ENCODE measurements at regions not wholly inside any gene's neighbourhood (a gene's known extent, or its start where the extent isn't known, plus 50 kb on each side); places are given as distances from the start of the nearest gene placed in this dataset.

- Mint-ChIP-seq H3K36me3 (ENCODE audit: low read depth) (no peaks in the 10 kb centered on the region), H3K4me3 (no peak overlapping the region), H3K9me3 (ENCODE audit: low read depth) (peaks cover 1% of the 10 kb centered on the region), H3K27me3 (no peaks in the 10 kb centered on the region), H3K4me1 (peaks cover 26% of the 10 kb centered on the region), H3K27ac (peak overlapping the region; percentile 44)
- ChIA-PET CTCF (interaction anchor here (0.7 to 6.7 kb wide), 5 partner anchors 8 to 313 kb away, joined by 3 to 48 read pairs (median 4); no protein-coding TSS in a partner anchor), POLR2A (interaction anchor here (0.6 to 0.7 kb wide), 2 partner anchors 8 to 120 kb away, joined by 3 to 6 read pairs; no protein-coding TSS in a partner anchor)
- intact Hi-C loops (cut with DNase I, micrococcal nuclease) = loop anchor here (2.0 to 5.0 kb wide), 4 partner anchors 117 to 315 kb away; partner anchors contain the start of gene EEA1 (in 1 of the 2)
- DNase-seq (no peak), ATAC-seq (no peak)
Observed at GRCh38 chr12:93107514-93108312, 178.6 kb upstream of the EEA1 start.

- peaks cover 2% of the 10 kb centered on the region for H3K9me3 Mint-ChIP-seq (ENCODE audit: low read depth)
- no peak overlapping the region for H3K4me3 Mint-ChIP-seq
- H3K36me3 Mint-ChIP-seq (ENCODE audit: low read depth) = no peaks in the 10 kb centered on the region
- no peak for DNase-seq
- no peak overlapping the region for H3K27ac Mint-ChIP-seq
- intact Hi-C loops (cut with DNase I, micrococcal nuclease) = loop anchor here (1.0 to 5.0 kb wide), 4 partner anchors 118 to 313 kb away; partner anchors contain the start of genes EEA1 (in 1 of the 2) and NUDT4 (in 1 of the 2)
- no peaks in the 10 kb centered on the region for H3K27me3 Mint-ChIP-seq
- peaks cover 26% of the 10 kb centered on the region for H3K4me1 Mint-ChIP-seq
- ChIA-PET POLR2A (no interaction called here), CTCF (interaction anchor here (0.6 to 6.7 kb wide), 4 partner anchors 9 to 555 kb away, joined by 3 to 48 read pairs (median 8); no protein-coding TSS in a partner anchor)
- ATAC-seq = no peak
Observed at GRCh38 chr12:93108985-93109384, 179.9 kb upstream of the EEA1 start.

GRCh38 chr12:93109551-93110203 is 180.6 kb upstream of the EEA1 start:
- Mint-ChIP-seq H3K36me3 (ENCODE audit: low read depth) (no peaks in the 10 kb centered on the region), H3K4me1 (peaks cover 26% of the 10 kb centered on the region), H3K27me3 (no peaks in the 10 kb centered on the region), H3K4me3 (no peak overlapping the region), H3K9me3 (ENCODE audit: low read depth) (peaks cover 2% of the 10 kb centered on the region), H3K27ac (peak overlapping the region; percentile 89)
- ATAC-seq (peak; percentile 93), DNase-seq (peak; percentile 75)
- ChIA-PET POLR2A (interaction anchor here (0.6 kb wide), 1 partner anchor 277 kb away, joined by 3 read pairs; no protein-coding TSS in a partner anchor), CTCF (interaction anchor here (0.6 to 6.7 kb wide), 4 partner anchors 12 to 556 kb away, joined by 3 to 48 read pairs (median 9); no protein-coding TSS in a partner anchor)
- intact Hi-C loops (cut with DNase I, micrococcal nuclease) = loop anchor here (1.0 to 5.0 kb wide), 4 partner anchors 119 to 313 kb away; partner anchors contain the start of genes EEA1 (in 1 of the 2) and NUDT4 (in 1 of the 2)

GRCh38 chr12:93111773-93112172 is 182.7 kb upstream of the EEA1 start:
- Mint-ChIP-seq H3K4me3 (no peak overlapping the region), H3K9me3 (ENCODE audit: low read depth) (peaks cover 2% of the 10 kb centered on the region), H3K27me3 (no peaks in the 10 kb centered on the region), H3K4me1 (peaks cover 25% of the 10 kb centered on the region), H3K36me3 (ENCODE audit: low read depth) (no peaks in the 10 kb centered on the region), H3K27ac (no peak overlapping the region)
- CTCF ChIA-PET = interaction anchor here (0.5 to 1.5 kb wide), 2 partner anchors 120 to 269 kb away, joined by 3 read pairs; no protein-coding TSS in a partner anchor
- intact Hi-C loops (cut with DNase I, micrococcal nuclease) = no loop called here
- POLR2A ChIA-PET = no interaction called here
- no peak for DNase-seq
- no peak for ATAC-seq

- intact Hi-C loops (cut with DNase I, micrococcal nuclease) = no loop called here
- peaks cover 14% of the 10 kb centered on the region for H3K4me1 Mint-ChIP-seq
- H3K27ac Mint-ChIP-seq = no peak overlapping the region
- DNase-seq (no peak), ATAC-seq (no peak)
- no peak overlapping the region for H3K4me3 Mint-ChIP-seq
- no peaks in the 10 kb centered on the region for H3K27me3 Mint-ChIP-seq
- POLR2A ChIA-PET = no interaction called here
- H3K36me3 Mint-ChIP-seq (ENCODE audit: low read depth) = no peaks in the 10 kb centered on the region
- CTCF ChIA-PET = interaction anchor here (0.6 kb wide), 1 partner anchor 27 kb away, joined by 3 read pairs; no protein-coding TSS in a partner anchor
- peaks cover 2% of the 10 kb centered on the region for H3K9me3 Mint-ChIP-seq (ENCODE audit: low read depth)
Observed at GRCh38 chr12:93113317-93114006, 184.4 kb upstream of the EEA1 start.

GRCh38 chr12:93115198-93115601 is 186.1 kb upstream of the EEA1 start:
- intact Hi-C loops (cut with DNase I, micrococcal nuclease) = no loop called here
- ATAC-seq = no peak
- CTCF ChIA-PET = no interaction called here
- no peak for DNase-seq
- H3K4me3 Mint-ChIP-seq = no peak overlapping the region
- H3K4me1 Mint-ChIP-seq = peaks cover under 1% of the 10 kb centered on the region
- H3K36me3 Mint-ChIP-seq (ENCODE audit: low read depth) = no peaks in the 10 kb centered on the region
- peaks cover 2% of the 10 kb centered on the region for H3K9me3 Mint-ChIP-seq (ENCODE audit: low read depth)
- POLR2A ChIA-PET = no interaction called here
- no peak overlapping the region for H3K27ac Mint-ChIP-seq
- H3K27me3 Mint-ChIP-seq = no peaks in the 10 kb centered on the region

GRCh38 chr12:93115646-93116045 is 186.6 kb upstream of the EEA1 start:
- ATAC-seq (no peak), DNase-seq (no peak)
- CTCF ChIA-PET = interaction anchor here (1.2 kb wide), 1 partner anchor 18 kb away, joined by 3 read pairs; no protein-coding TSS in a partner anchor
- POLR2A ChIA-PET = interaction anchor here (1.1 kb wide), 1 partner anchor 9 kb away, joined by 3 read pairs; no protein-coding TSS in a partner anchor
- Mint-ChIP-seq H3K36me3 (ENCODE audit: low read depth) (no peaks in the 10 kb centered on the region), H3K4me1 (no peaks in the 10 kb centered on the region), H3K9me3 (ENCODE audit: low read depth) (peaks cover 2% of the 10 kb centered on the region), H3K27ac (no peak overlapping the region), H3K4me3 (no peak overlapping the region), H3K27me3 (no peaks in the 10 kb centered on the region)
- intact Hi-C loops (cut with DNase I, micrococcal nuclease) = no loop called here

- Mint-ChIP-seq H3K36me3 (ENCODE audit: low read depth) (no peaks in the 10 kb centered on the region), H3K27ac (no peak overlapping the region), H3K4me1 (no peaks in the 10 kb centered on the region), H3K27me3 (no peaks in the 10 kb centered on the region), H3K4me3 (no peak overlapping the region), H3K9me3 (ENCODE audit: low read depth) (peaks cover 2% of the 10 kb centered on the region)
- intact Hi-C loops (cut with DNase I, micrococcal nuclease) = no loop called here
- CTCF ChIA-PET = interaction anchor here (0.7 to 1.2 kb wide), 2 partner anchors 19 to 98 kb away, joined by 3 read pairs; no protein-coding TSS in a partner anchor
- DNase-seq (no peak), ATAC-seq (no peak)
- POLR2A ChIA-PET = interaction anchor here (1.1 kb wide), 1 partner anchor 10 kb away, joined by 3 read pairs; no protein-coding TSS in a partner anchor
Observed at GRCh38 chr12:93116632-93117031, 187.5 kb upstream of the EEA1 start.

- no peaks in the 10 kb centered on the region for H3K9me3 Mint-ChIP-seq (ENCODE audit: low read depth)
- H3K36me3 Mint-ChIP-seq (ENCODE audit: low read depth) = no peaks in the 10 kb centered on the region
- H3K27ac Mint-ChIP-seq = no peak overlapping the region
- POLR2A ChIA-PET = no interaction called here
- no peak overlapping the region for H3K4me3 Mint-ChIP-seq
- CTCF ChIA-PET = interaction anchor here (0.6 to 3.7 kb wide), 3 partner anchors 24 to 958 kb away, joined by 4 to 15 read pairs (median 4); no protein-coding TSS in a partner anchor
- H3K4me1 Mint-ChIP-seq = no peaks in the 10 kb centered on the region
- ATAC-seq (no peak), DNase-seq (no peak)
- H3K27me3 Mint-ChIP-seq = no peaks in the 10 kb centered on the region
- intact Hi-C loops (cut with DNase I, micrococcal nuclease) = no loop called here
Observed at GRCh38 chr12:93121729-93122488, 192.8 kb upstream of the EEA1 start.

- DNase-seq = no peak
- no peak overlapping the region for H3K27ac Mint-ChIP-seq
- no peaks in the 10 kb centered on the region for H3K27me3 Mint-ChIP-seq
- no peak for ATAC-seq
- CTCF ChIA-PET = interaction anchor here (0.6 to 3.7 kb wide), 4 partner anchors 24 to 957 kb away, joined by 3 to 15 read pairs (median 4); no protein-coding TSS in a partner anchor
- no peaks in the 10 kb centered on the region for H3K36me3 Mint-ChIP-seq (ENCODE audit: low read depth)
- no peaks in the 10 kb centered on the region for H3K4me1 Mint-ChIP-seq
- no peak overlapping the region for H3K4me3 Mint-ChIP-seq
- H3K9me3 Mint-ChIP-seq (ENCODE audit: low read depth) = no peaks in the 10 kb centered on the region
- POLR2A ChIA-PET = no interaction called here
- intact Hi-C loops (cut with DNase I, micrococcal nuclease) = no loop called here
Observed at GRCh38 chr12:93122569-93123091, 193.5 kb upstream of the EEA1 start.

Data from activated CD4-positive, alpha-beta T cell treated with anti-CD3 and anti-CD28 coated beads for 36 hours (primary cell).